Subcutaneous abdominal adipose tissue (tissue), 5 donors: ENCODE measurements at regions not wholly inside any gene's neighbourhood (a gene's known extent, or its start where the extent isn't known, plus 50 kb on each side); places are given as distances from the start of the nearest gene placed in this dataset.

Experiments used
- H3K27ac ChIP-seq: one replicate; pipeline ENCODE4 v1.7.0; 2013; ENCODE audit warnings: low read depth, mild to moderate bottlenecking, inconsistent platforms, low read length, moderate library complexity
- H3K27me3 ChIP-seq, 5 donors: one replicate each; pipeline ENCODE4 v1.7.0; 2013; ENCODE audit warnings: low read length in 5 of 5, inconsistent platforms in 1 of 5; ENCODE audit not compliant: control insufficient read depth in 5 of 5, insufficient read depth in 4 of 5
- H3K36me3 ChIP-seq, 5 donors: one replicate each; pipeline ENCODE4 v1.7.0; 2013; ENCODE audit warnings: low read length in 5 of 5; ENCODE audit not compliant: control insufficient read depth in 5 of 5, insufficient read depth in 5 of 5
- H3K4me1 ChIP-seq, 5 donors: one replicate each; pipeline ENCODE4 v1.7.0; 2013; ENCODE audit warnings: low read length in 5 of 5, mild to moderate bottlenecking in 3 of 5, moderate library complexity in 1 of 5; ENCODE audit not compliant: control insufficient read depth in 5 of 5, insufficient read depth in 5 of 5
- H3K4me3 ChIP-seq, 5 donors: one replicate each; pipeline ENCODE4 v1.7.0; 2013; ENCODE audit warnings: low read length in 5 of 5, low read depth in 1 of 5
- H3K9ac ChIP-seq, 5 donors: one replicate each; pipeline ENCODE4 v1.7.0; 2013; ENCODE audit warnings: low read length in 5 of 5, mild to moderate bottlenecking in 4 of 5, moderate library complexity in 3 of 5
- H3K9me3 ChIP-seq, 5 donors: one replicate each; pipeline ENCODE4 v1.7.0; 2013; ENCODE audit warnings: low read length in 5 of 5; ENCODE audit not compliant: control insufficient read depth in 5 of 5
- donor health status: healthy.
- donor health status: healthy.
- donor health status: healthy.
- donor health status: healthy.
- donor health status: healthy.

- H3K9ac ChIP-seq: no peak overlapping the region
- H3K27me3 ChIP-seq: no peaks in the 10 kb centered on the region
- H3K36me3 ChIP-seq: no peaks in the 10 kb centered on the region
- H3K27ac ChIP-seq: no peak overlapping the region
- no peaks in the 10 kb centered on the region for H3K9me3 ChIP-seq
- no peak overlapping the region for H3K4me3 ChIP-seq
- H3K4me1 ChIP-seq: no peaks in the 10 kb centered on the region
These were observed 479.6 kb upstream of the ALCAM start for GRCh38 chr3:104887069-104887468.

GRCh38 chr3:104887619-104888018 is 479.1 kb upstream of the ALCAM start:
- Histone ChIP-seq H3K36me3 (no peaks in the 10 kb centered on the region), H3K9me3 (no peaks in the 10 kb centered on the region), H3K4me1 (no peaks in the 10 kb centered on the region), H3K9ac (no peak overlapping the region), H3K27me3 (no peaks in the 10 kb centered on the region), H3K27ac (no peak overlapping the region), H3K4me3 (no peak overlapping the region)

GRCh38 chr3:104892044-104892443 is 474.7 kb upstream of the ALCAM start:
- Histone ChIP-seq H3K27ac (no peak overlapping the region), H3K9me3 (no peaks in the 10 kb centered on the region), H3K4me1 (no peaks in the 10 kb centered on the region), H3K36me3 (no peaks in the 10 kb centered on the region), H3K27me3 (no peaks in the 10 kb centered on the region), H3K4me3 (no peak overlapping the region), H3K9ac (no peak overlapping the region)

DNA sequence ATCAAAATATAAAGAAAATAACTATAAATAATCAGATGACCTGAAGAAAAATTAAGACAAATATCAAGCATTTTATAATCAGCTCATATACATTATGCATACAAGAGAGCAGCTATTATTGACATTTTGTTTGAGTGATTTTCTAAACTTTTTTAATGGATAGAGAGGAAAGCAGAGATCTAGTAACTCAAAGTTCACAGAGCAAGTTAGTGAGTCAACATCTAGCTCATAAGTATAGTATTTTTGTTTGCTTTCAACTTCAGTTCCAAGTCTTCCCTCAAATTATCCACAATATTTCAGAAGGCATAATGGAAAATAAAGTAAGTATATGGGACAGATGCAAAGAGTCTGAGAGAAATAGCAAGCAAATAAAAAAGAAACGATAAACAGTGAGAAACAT is 470.1 kb upstream of the ALCAM start:
- H3K27ac ChIP-seq: no peak overlapping the region
- H3K4me1 ChIP-seq: no peaks in the 10 kb centered on the region
- no peaks in the 10 kb centered on the region for H3K27me3 ChIP-seq
- no peak overlapping the region for H3K9ac ChIP-seq
- H3K4me3 ChIP-seq: no peak overlapping the region
- no peaks in the 10 kb centered on the region for H3K9me3 ChIP-seq
- H3K36me3 ChIP-seq: no peaks in the 10 kb centered on the region

DNA sequence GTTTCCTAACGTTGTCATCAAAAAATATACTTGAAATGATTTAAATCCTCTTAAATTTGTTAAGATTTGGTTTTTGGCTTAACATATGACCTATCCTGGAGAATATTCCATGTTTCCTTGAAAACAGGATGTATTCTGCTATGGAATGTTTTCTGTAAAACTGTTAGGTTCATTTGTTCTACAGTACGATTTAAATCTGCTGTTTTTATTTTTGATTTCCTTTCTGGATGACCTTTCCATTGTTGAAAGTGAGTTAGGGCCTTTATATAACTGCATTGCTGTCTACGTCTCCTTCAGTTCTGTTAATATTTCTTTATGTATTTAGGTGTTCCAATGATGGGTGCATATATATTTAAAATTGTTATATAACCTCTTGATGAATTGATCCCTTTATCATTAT is 465.3 kb upstream of the ALCAM start:
- H3K27me3 ChIP-seq: no peaks in the 10 kb centered on the region
- H3K4me1 ChIP-seq: no peaks in the 10 kb centered on the region
- H3K9ac ChIP-seq: no peak overlapping the region
- no peaks in the 10 kb centered on the region for H3K36me3 ChIP-seq
- no peak overlapping the region for H3K27ac ChIP-seq
- H3K9me3 ChIP-seq: peaks cover 0 to 11% (median 4%) of the 10 kb centered on the region in 5 donors
- H3K4me3 ChIP-seq: no peak overlapping the region

GRCh38 chr3:104903064-104903463 is 463.6 kb upstream of the ALCAM start:
- H3K9ac ChIP-seq: no peak overlapping the region
- H3K4me1 ChIP-seq: no peaks in the 10 kb centered on the region
- no peaks in the 10 kb centered on the region for H3K27me3 ChIP-seq
- no peak overlapping the region for H3K27ac ChIP-seq
- peaks cover 0 to 11% (median 4%) of the 10 kb centered on the region in 5 donors for H3K9me3 ChIP-seq
- no peak overlapping the region for H3K4me3 ChIP-seq
- no peaks in the 10 kb centered on the region for H3K36me3 ChIP-seq

GRCh38 chr3:104906001-104906639 is 460.6 kb upstream of the ALCAM start:
- Histone ChIP-seq H3K27ac (no peak overlapping the region), H3K4me3 (no peak overlapping the region), H3K4me1 (peaks cover 0 to 6% (median 0%) of the 10 kb centered on the region in 5 donors), H3K27me3 (no peaks in the 10 kb centered on the region), H3K9ac (no peak overlapping the region), H3K9me3 (peaks cover 0 to 11% (median 4%) of the 10 kb centered on the region in 5 donors), H3K36me3 (no peaks in the 10 kb centered on the region)

- Histone ChIP-seq H3K9me3 (peaks cover 0 to 11% (median 3%) of the 10 kb centered on the region in 5 donors), H3K4me1 (peaks cover 0 to 6% (median 0%) of the 10 kb centered on the region in 5 donors), H3K4me3 (no peak overlapping the region), H3K36me3 (no peaks in the 10 kb centered on the region), H3K9ac (no peak overlapping the region), H3K27ac (no peak overlapping the region), H3K27me3 (no peaks in the 10 kb centered on the region)
These were observed 459.2 kb upstream of the ALCAM start for GRCh38 chr3:104907507-104907906.

- H3K9me3 ChIP-seq: peaks cover 0 to 6% (median 0%) of the 10 kb centered on the region in 5 donors
- H3K4me1 ChIP-seq: peaks cover 0 to 6% (median 0%) of the 10 kb centered on the region in 5 donors
- no peak overlapping the region for H3K9ac ChIP-seq
- H3K4me3 ChIP-seq: no peak overlapping the region
- H3K27ac ChIP-seq: no peak overlapping the region
- no peaks in the 10 kb centered on the region for H3K36me3 ChIP-seq
- H3K27me3 ChIP-seq: no peaks in the 10 kb centered on the region
These were observed 457.9 kb upstream of the ALCAM start for GRCh38 chr3:104908761-104909160.

- H3K27me3 ChIP-seq: no peaks in the 10 kb centered on the region
- H3K9ac ChIP-seq: no peak overlapping the region
- H3K9me3 ChIP-seq: peaks cover 0 to 2% (median 0%) of the 10 kb centered on the region in 5 donors
- no peak overlapping the region for H3K27ac ChIP-seq
- peaks cover 0 to 6% (median 0%) of the 10 kb centered on the region in 5 donors for H3K4me1 ChIP-seq
- no peaks in the 10 kb centered on the region for H3K36me3 ChIP-seq
- no peak overlapping the region for H3K4me3 ChIP-seq
These were observed 457.5 kb upstream of the ALCAM start for GRCh38 chr3:104909198-104909597.
